Transverse colon (tissue), 4 donors: ENCODE measurements at regions not wholly inside any gene's neighbourhood (a gene's known extent, or its start where the extent isn't known, plus 50 kb on each side); places are given as distances from the start of the nearest gene placed in this dataset.

Experiments
- DNase-seq: peaks from one replicate; pipeline ENCODE4 v3.0.0-alpha.2; 2019
- H3K27ac ChIP-seq, 4 donors: fragments of 200-600 bp; sonication (generic); 2 replicates each; pipeline ENCODE4 v1.5.1; 2016 to 2018; ENCODE audit warnings: inconsistent platforms in 4 of 4
- H3K27me3 ChIP-seq: fragments of 200-600 bp; sonication (generic); 2 replicates; pipeline ENCODE4 v1.5.1; 2017; ENCODE audit warnings: inconsistent platforms
- H3K36me3 ChIP-seq, 4 donors: fragments of 200-600 bp; sonication (generic); 2 replicates each; pipeline ENCODE4 v1.5.1; 2017 to 2019; ENCODE audit warnings: inconsistent platforms in 4 of 4
- H3K4me1 ChIP-seq, 4 donors: fragments of 200-600 bp; sonication (generic); 2 replicates each; pipeline ENCODE4 v1.5.1; 2017 to 2020; ENCODE audit warnings: inconsistent platforms in 4 of 4
- H3K4me3 ChIP-seq, 4 donors: fragments of 200-600 bp; sonication (generic); 1 replicate in 1 of 4; 2 replicates in 3 of 4; pipeline versions ENCODE4 v1.5.1 to v1.6.1; 2017 to 2019; ENCODE audit warnings: inconsistent platforms in 4 of 4
- H3K9me3 ChIP-seq, 2 donors: fragments of 200-600 bp; sonication (generic); 2 replicates each; pipeline ENCODE4 v1.5.1; 2017 to 2019; ENCODE audit warnings: inconsistent platforms in 2 of 2
- CTCF ChIP-seq, 5 experiments: fragments of 200-600 bp in 3 of 5; fragments of 450-650 bp in 2 of 5; sonication (generic) in 3 of 5; IDR thresholded peaks; 1 replicate in 2 of 5; 2 replicates in 3 of 5; pipeline ENCODE4 v1.5.1; 2016 to 2017; ENCODE audit warnings: antibody characterized with exemption in 5 of 5, inconsistent platforms in 3 of 5, mild to moderate bottlenecking in 2 of 5, moderate library complexity in 1 of 5
- EP300 ChIP-seq: sonication (generic); formaldehyde crosslinking; IDR thresholded peaks from one replicate; pipeline ENCODE4 v1.6.1; 2017; ENCODE audit warnings: antibody characterized with exemption, low read depth
- POLR2A ChIP-seq: fragments of 450-650 bp; IDR thresholded peaks from one replicate; pipeline ENCODE4 v1.6.1; 2016; ENCODE audit warnings: antibody characterized with exemption, mild to moderate bottlenecking, moderate library complexity
- POLR2AphosphoS5 ChIP-seq, 3 donors: sonication (generic); formaldehyde crosslinking; IDR thresholded peaks; one replicate each; pipeline ENCODE4 v1.6.1; 2016; ENCODE audit warnings: antibody characterized with exemption in 3 of 3
- WGBS, 2 donors: methylation state at CpG; one replicate each; pipeline ENCODE4 v1.1.5; 2018; ENCODE audit warnings: low coverage in 1 of 2; 5-methylcytosine and 5-hydroxymethylcytosine counted together
- in situ Hi-C, 4 donors: fragments of 200-750 bp; cut with MboI; loops; one replicate each; pipeline versions ENCODE4 v1.15.0 to v1.15.1; 2017; ENCODE audit warnings: low sequenced_read_pairs in 3 of 4, low pct_ligation_motif_present in 1 of 4, low pct_unique_long_range_greater_than_20kb in 1 of 4
- intact Hi-C: fragments of 100-400 bp; cut with DNase I; formaldehyde crosslinking; loops from one replicate; pipeline ENCODE4 v1.15.1; 2023; ENCODE audit warnings: low total_unique reads

GRCh38 chr16:35737076-35737475 lies 2277.7 kb downstream of the TP53TG3F start:
- Histone ChIP-seq H3K9me3 (peaks cover 0 to 6% of the 10 kb centered on the region in 2 donors), H3K27ac (no peak overlapping the region), H3K4me1 (no peaks in the 10 kb centered on the region), H3K4me3 (no peak overlapping the region), H3K36me3 (no peaks in the 10 kb centered on the region), H3K27me3 (no peaks in the 10 kb centered on the region)
- WGBS, 2 donors = 50 to 83% methylated on average over 1 to 3 of the region's 3 CpGs
- no peak for DNase-seq
- in situ Hi-C loops (no loop called here), intact Hi-C loops (loop anchor here (10.0 kb wide), 1 partner anchor 248 kb away; no protein-coding TSS in a partner anchor)
- TF ChIP-seq EP300 = no peak
- TF ChIP-seq POLR2A = no peak
- TF ChIP-seq POLR2AphosphoS5 (IDR thresholded peaks at IDR 0.05) = no peak

GRCh38 chr16:35741546-35741945 lies 2282.1 kb downstream of the TP53TG3F start:
- no peak for TF ChIP-seq POLR2AphosphoS5 (IDR thresholded peaks at IDR 0.05)
- no peak overlapping the region for H3K4me3 ChIP-seq
- in situ Hi-C loops = no loop called here
- DNase-seq = no peak
- no peaks in the 10 kb centered on the region for H3K36me3 ChIP-seq
- no peaks in the 10 kb centered on the region for H3K9me3 ChIP-seq
- H3K4me1 ChIP-seq = no peaks in the 10 kb centered on the region
- WGBS, 2 donors = 62 to 79% methylated on average over 3 to 4 of the region's 4 CpGs
- intact Hi-C loops = no loop called here
- H3K27ac ChIP-seq = no peak overlapping the region
- no peaks in the 10 kb centered on the region for H3K27me3 ChIP-seq

GRCh38 chr16:35743101-35743692 lies 2283.8 kb downstream of the TP53TG3F start:
- Histone ChIP-seq H3K36me3 (no peaks in the 10 kb centered on the region), H3K27ac (no peak overlapping the region), H3K9me3 (no peaks in the 10 kb centered on the region), H3K27me3 (no peaks in the 10 kb centered on the region), H3K4me3 (no peak overlapping the region), H3K4me1 (no peaks in the 10 kb centered on the region)
- TF ChIP-seq POLR2AphosphoS5 (IDR thresholded peaks at IDR 0.05) = no peak
- TF ChIP-seq POLR2A = no peak
- no peak for TF ChIP-seq CTCF (IDR thresholded peaks at IDR 0.05)
- TF ChIP-seq EP300 = no peak
- intact Hi-C loops = no loop called here
- 57 to 67% methylated on average over 2 to 5 of the region's 5 CpGs for WGBS, 2 donors
- DNase-seq = no peak
- in situ Hi-C loops = no loop called here

GRCh38 chr16:35744084-35744483 lies 2284.7 kb downstream of the TP53TG3F start:
- Histone ChIP-seq H3K4me1 (no peaks in the 10 kb centered on the region), H3K36me3 (no peaks in the 10 kb centered on the region), H3K27ac (no peak overlapping the region), H3K4me3 (no peak overlapping the region), H3K27me3 (no peaks in the 10 kb centered on the region), H3K9me3 (no peaks in the 10 kb centered on the region)
- WGBS, 2 donors = 65 to 69% methylated on average over 3 to 4 of the region's 4 CpGs
- intact Hi-C loops = no loop called here
- TF ChIP-seq POLR2A (no peak), EP300 (no peak), POLR2AphosphoS5 (IDR thresholded peaks at IDR 0.05) (no peak), CTCF (IDR thresholded peaks at IDR 0.05) (no peak)
- DNase-seq = no peak
- in situ Hi-C loops = no loop called here

- no peak overlapping the region for H3K4me3 ChIP-seq
- no peaks in the 10 kb centered on the region for H3K4me1 ChIP-seq
- intact Hi-C loops (no loop called here), in situ Hi-C loops (no loop called here)
- H3K9me3 ChIP-seq = no peaks in the 10 kb centered on the region
- no peaks in the 10 kb centered on the region for H3K27me3 ChIP-seq
- no peak overlapping the region for H3K27ac ChIP-seq
- no peak for DNase-seq
- 77 to 89% methylated on average over 3 to 4 of the region's 4 CpGs for WGBS, 2 donors
- H3K36me3 ChIP-seq = no peaks in the 10 kb centered on the region
- TF ChIP-seq EP300 (no peak), POLR2AphosphoS5 (IDR thresholded peaks at IDR 0.05) (no peak), POLR2A (no peak), CTCF (IDR thresholded peaks at IDR 0.05) (no peak)
These were observed 2285.3 kb downstream of the TP53TG3F start for GRCh38 chr16:35744726-35745125.
